GM12878 (cell line): ENCODE measurements at regions not wholly inside any gene's neighbourhood (a gene's known extent, or its start where the extent isn't known, plus 50 kb on each side); places are given as distances from the start of the nearest gene placed in this dataset.
"Not testable (repeated sequence)": the region's sequence is repeated elsewhere in the genome, so short reads cannot be mapped to it uniquely, and the experiment has no call there.

ENCODE experiments used
- ATAC-seq: fragments of 200-7000 bp; cut with Tn5 transposase; 3 replicates; pipeline ENCODE4 v1.9.1; 2020; ENCODE audit warnings: mild to moderate bottlenecking, moderate library complexity
- BruUV-seq: library from RNA; stranded (reverse); fragments of 400-500 nt; replicated peaks from 2 replicates; lab custom pipeline; 2021; lab: Mats Ljungman, UMichigan
- CTCF ChIA-PET: fragments of 300-600 bp; sonication (Branson Sonifier 250); formaldehyde crosslinking; extraction: SDS; loops from one replicate; lab custom pipeline; 2021; ENCODE audit warnings: inconsistent platforms; lab: Yijun Ruan, JAX
- POLR2A ChIA-PET: fragments of 350-600 bp; formaldehyde crosslinking; extraction: SDS; loops from one replicate; lab custom pipeline; 2021; ENCODE audit warnings: inconsistent platforms; lab: Charles Lee
- RAD21 ChIA-PET: fragments of 300-600 bp; sonication (Branson Sonifier 250); formaldehyde crosslinking; loops from one replicate; lab custom pipeline; 2023; ENCODE audit warnings: antibody characterized with exemption; ENCODE audit not compliant: unreplicated experiment; lab: Charles Lee
- SMC1A ChIA-PET: fragments of 300-600 bp; sonication (Branson Sonifier 250); formaldehyde crosslinking; loops from one replicate; lab custom pipeline; 2023; ENCODE audit not compliant: unreplicated experiment, uncharacterized antibody; lab: Charles Lee
- DNase-seq: peaks from one replicate; pipeline ENCODE4 v3.0.0-alpha.2; 2011; ENCODE audit warnings: low read depth, low spot score
- FAIRE-seq: peaks from 3 replicates; lab custom pipeline; 2011; peaks lifted over from hg19 to GRCh38; lab: Jason Lieb, UNC
- H2AFZ ChIP-seq: 2 replicates; pipeline ENCODE4 v1.6.0; 2011; ENCODE audit warnings: low read depth, low read length, control low read depth; ENCODE audit not compliant: control insufficient read depth
- H3K27ac ChIP-seq: 2 replicates; pipeline ENCODE4 v1.5.1; 2011; ENCODE audit warnings: control low read depth; ENCODE audit not compliant: control insufficient read depth, insufficient read depth
- H3K27me3 ChIP-seq, 2 experiments: replicated peaks in 1 of 2; 2 replicates each; pipeline versions ENCODE4 v1.6.0 to v1.6.1; 2011; ENCODE audit warnings: low read length in 1 of 2; ENCODE audit not compliant: control insufficient read depth in 2 of 2, insufficient read depth in 2 of 2
- H3K36me3 ChIP-seq, 2 experiments: 2 replicates each; pipeline ENCODE4 v1.5.1; 2011; ENCODE audit warnings: low read length in 1 of 2; ENCODE audit not compliant: control insufficient read depth in 2 of 2, insufficient read depth in 2 of 2
- H3K4me1 ChIP-seq: 2 replicates; pipeline ENCODE4 v1.6.1; 2011; ENCODE audit warnings: mild to moderate bottlenecking, low read length, moderate library complexity, mixed read lengths; ENCODE audit not compliant: control insufficient read depth, insufficient read depth
- H3K4me2 ChIP-seq: 2 replicates; pipeline ENCODE4 v1.6.0; 2011; ENCODE audit warnings: control low read depth; ENCODE audit not compliant: control insufficient read depth, insufficient read depth
- H3K4me3 ChIP-seq: fragments of 200-600 bp; sonication (generic); 2 replicates; pipeline ENCODE4 v1.5.1; 2016
- H3K79me2 ChIP-seq: 2 replicates; pipeline ENCODE4 v1.6.0; 2011; ENCODE audit warnings: low read length; ENCODE audit not compliant: control insufficient read depth, insufficient read depth
- H3K9ac ChIP-seq: 2 replicates; pipeline ENCODE4 v1.8.0; 2011; ENCODE audit warnings: low read length, control low read depth, mixed read lengths; ENCODE audit not compliant: control insufficient read depth, insufficient read depth
- H3K9me3 ChIP-seq: replicated peaks from 3 replicates; pipeline ENCODE4 v1.5.1; 2011; ENCODE audit warnings: mild to moderate bottlenecking, low read length; ENCODE audit not compliant: control insufficient read depth, insufficient read depth
- H4K20me1 ChIP-seq: 2 replicates; pipeline ENCODE4 v1.6.0; 2011; ENCODE audit not compliant: control insufficient read depth, insufficient read depth
- EED ChIP-seq: sonication (generic); IDR thresholded peaks from 2 replicates; pipeline ENCODE4 v1.6.1; 2016; ENCODE audit warnings: antibody characterized with exemption, low read depth
- WGBS: methylation state at CpG from one replicate; pipeline ENCODE4 v1.1.6; 2016; ENCODE audit warnings: low lambda C conversion rate; ENCODE audit not compliant: insufficient replicate concordance, insufficient coverage; ENCODE audit errors: missing lambda C conversion rate; 5-methylcytosine and 5-hydroxymethylcytosine counted together
- in situ Hi-C: fragments of 300-500 bp; cut with MboI; formaldehyde crosslinking; loops from 9 replicates; pipeline ENCODE4 v1.14.3; 2018; ENCODE audit warnings: mixed read lengths
- intact Hi-C: fragments of 100-400 bp; cut with micrococcal nuclease; formaldehyde crosslinking; loops from one replicate; pipeline ENCODE4 v1.14.2; 2022; ENCODE audit not compliant: unreplicated experiment

- Histone ChIP-seq H2AFZ (no peak overlapping the region), H3K36me3 (no peaks in the 10 kb centered on the region), H3K27me3 (no peaks in the 10 kb centered on the region; a peak in 1 of 4 replicates), H3K79me2 (no peaks in the 10 kb centered on the region), H3K9me3 (no peaks in the 10 kb centered on the region), H3K4me2 (no peak overlapping the region), H3K27ac (no peak overlapping the region), H3K4me3 (no peak overlapping the region), H3K9ac (no peak overlapping the region), H4K20me1 (no peaks in the 10 kb centered on the region), H3K4me1 (no peaks in the 10 kb centered on the region)
- TF ChIP-seq EED, result no peak
- FAIRE-seq (no peak), DNase-seq (no peak), ATAC-seq (no peak)
- BruUV-seq, result no TSS peak
- intact Hi-C loops (no loop called here), in situ Hi-C loops (no loop called here)
- ChIA-PET POLR2A (no interaction called here), CTCF (no interaction called here), SMC1A (no interaction called here), RAD21 (no interaction called here)
- 13% methylated on average over 4 of the region's 4 CpGs for whole genome bisulfite sequencing
These were observed 99.2 kb downstream of the TPRA1 start for GRCh38 chr3:127491323-127491722.

GRCh38 chr3:127491024-127491305 lies 99.6 kb downstream of the TPRA1 start:
- 28% methylated on average over 2 of the region's 2 CpGs for WGBS
- in situ Hi-C loops, H3K4me1 ChIP-seq, ATAC-seq, RAD21 ChIA-PET, H2AFZ ChIP-seq, H3K4me2 ChIP-seq, BruUV-seq, H4K20me1 ChIP-seq, intact Hi-C loops, H3K9me3 ChIP-seq, H3K27me3 ChIP-seq, H3K4me3 ChIP-seq, H3K79me2 ChIP-seq, CTCF ChIA-PET, H3K9ac ChIP-seq, POLR2A ChIA-PET, H3K36me3 ChIP-seq, SMC1A ChIA-PET, H3K27ac ChIP-seq, FAIRE-seq, DNase-seq: not testable (repeated sequence)
